HG03159 (cell line): ENCODE measurements at regions not wholly inside any gene's neighbourhood (a gene's known extent, or its start where the extent isn't known, plus 50 kb on each side); places are given as distances from the start of the nearest gene placed in this dataset.
"Not testable (repeated sequence)": the region's sequence is repeated elsewhere in the genome, so short reads cannot be mapped to it uniquely, and the experiment has no call there.

Source experiments
- ATAC-seq: cut with Tn5 transposase; IDR thresholded peaks from one replicate; pipeline ENCODE4 v1.9.1; 2021; ENCODE audit warnings: mild to moderate bottlenecking, moderate library complexity; ENCODE audit not compliant: unreplicated experiment

GRCh38 chr6:139973669-139974344 is 599.4 kb upstream of the CITED2 start:
- no peak for ATAC-seq

DNA sequence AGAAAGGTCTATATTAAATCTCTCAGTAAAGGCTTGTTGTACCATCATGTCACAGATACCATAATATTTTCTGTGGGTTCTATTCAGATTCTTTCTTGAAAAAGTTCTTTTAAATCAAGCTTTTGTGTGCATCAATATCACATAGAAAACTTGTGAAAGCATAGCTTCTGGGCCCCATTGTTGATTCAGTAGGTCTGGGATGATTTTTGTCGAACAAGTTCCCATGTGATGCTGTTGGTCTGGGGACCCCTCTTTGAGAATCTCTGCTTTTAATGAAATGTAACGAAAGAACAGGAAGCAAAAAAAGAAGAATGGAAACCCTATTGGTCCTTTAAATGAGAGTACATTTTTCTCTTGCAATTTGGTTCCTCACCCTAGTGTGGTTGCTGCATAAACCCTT is 597.7 kb upstream of the CITED2 start:
- ATAC-seq: no peak

- ATAC-seq: no peak
Observed at GRCh38 chr6:139970591-139970991, 596.1 kb upstream of the CITED2 start.

DNA sequence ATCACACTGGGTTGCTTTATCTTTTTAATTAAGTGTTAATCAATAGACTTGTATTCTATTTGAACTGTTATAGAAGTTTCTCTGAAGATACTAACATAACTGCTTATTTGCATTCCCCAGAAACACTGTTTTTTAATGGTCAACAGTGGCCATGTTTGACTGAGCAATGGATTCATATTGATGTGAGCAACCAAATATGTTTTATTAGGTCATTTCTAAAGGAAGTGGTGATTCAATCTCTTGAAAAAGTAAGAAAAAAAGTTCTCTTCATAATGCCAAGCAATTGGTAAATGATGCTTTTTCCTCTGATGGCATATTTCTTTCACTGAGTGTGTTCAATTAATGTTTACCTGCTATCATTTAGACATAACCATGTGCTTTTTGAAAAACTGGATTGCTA is 593.0 kb upstream of the CITED2 start:
- no peak for ATAC-seq

- ATAC-seq: no peak
Observed at GRCh38 chr6:139965393-139965792, 590.9 kb upstream of the CITED2 start.

- no peak for ATAC-seq
Observed at GRCh38 chr6:139964737-139965136, 590.3 kb upstream of the CITED2 start.

GRCh38 chr6:139962654-139963347 is 588.4 kb upstream of the CITED2 start:
- ATAC-seq: no peak

DNA sequence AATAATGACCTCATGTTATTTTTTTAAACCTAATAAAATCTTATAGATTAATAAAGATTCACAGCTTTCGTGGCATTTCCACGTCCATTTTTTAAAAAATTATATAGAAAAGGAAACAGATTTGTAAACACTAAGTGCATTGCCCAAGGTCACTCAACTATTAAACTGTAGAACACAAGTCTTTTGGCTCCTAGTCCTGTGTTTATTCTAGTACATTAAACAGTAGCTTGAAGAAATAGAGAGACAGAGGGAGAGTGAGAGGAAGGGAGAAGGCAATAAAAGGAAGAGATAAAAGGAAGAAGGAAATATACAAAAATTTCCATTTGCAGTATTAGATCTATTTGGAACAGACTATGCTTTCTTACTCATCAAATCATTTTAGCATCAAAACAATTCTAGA is 586.7 kb upstream of the CITED2 start:
- no peak for ATAC-seq

GRCh38 chr6:139960671-139961070 is 586.2 kb upstream of the CITED2 start:
- no peak for ATAC-seq

GRCh38 chr6:139955366-139956155 is 581.1 kb upstream of the CITED2 start:
- no peak for ATAC-seq

GRCh38 chr6:139954463-139955071 is 580.1 kb upstream of the CITED2 start:
- ATAC-seq: no peak

DNA sequence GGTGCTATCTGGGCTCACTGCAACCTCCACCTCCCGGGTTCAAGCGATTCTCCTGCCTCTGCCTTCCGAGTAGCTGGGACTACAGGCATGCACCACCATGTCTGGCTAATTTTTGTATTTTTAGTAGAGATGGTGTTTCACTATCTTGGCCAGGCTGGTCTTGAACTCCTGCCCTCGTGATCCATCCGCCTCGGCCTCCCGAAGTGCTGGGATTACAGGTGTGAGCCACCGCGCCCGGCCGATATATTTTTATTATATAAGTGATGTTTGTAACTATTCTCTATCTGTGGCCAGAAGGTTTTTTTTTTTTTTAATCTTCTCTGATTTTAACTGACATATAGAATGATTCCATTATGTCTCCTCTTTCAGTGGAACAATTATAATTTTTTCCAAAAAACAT is 579.3 kb upstream of the CITED2 start:
- ATAC-seq: not testable (repeated sequence)

DNA sequence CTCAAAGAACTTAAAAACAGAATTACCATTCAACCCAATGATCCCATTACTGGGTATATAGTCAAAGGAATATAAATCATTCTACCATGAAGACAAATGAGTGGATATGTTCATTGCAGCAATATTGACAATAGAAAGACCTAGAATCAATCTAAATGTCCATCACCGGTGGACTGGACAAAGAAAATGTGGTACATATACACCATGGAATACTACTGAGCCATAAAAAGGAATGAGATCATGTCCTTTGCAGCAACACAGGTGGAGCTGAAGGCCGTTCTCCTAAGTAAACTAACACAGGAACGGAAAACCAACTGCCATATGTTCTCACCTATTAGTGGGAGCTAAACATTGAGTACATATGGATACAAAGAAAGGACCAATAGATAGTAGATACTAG is 576.7 kb upstream of the CITED2 start:
- ATAC-seq: no peak

- ATAC-seq: no peak
Observed at GRCh38 chr6:139944976-139945375, 570.5 kb upstream of the CITED2 start.

DNA sequence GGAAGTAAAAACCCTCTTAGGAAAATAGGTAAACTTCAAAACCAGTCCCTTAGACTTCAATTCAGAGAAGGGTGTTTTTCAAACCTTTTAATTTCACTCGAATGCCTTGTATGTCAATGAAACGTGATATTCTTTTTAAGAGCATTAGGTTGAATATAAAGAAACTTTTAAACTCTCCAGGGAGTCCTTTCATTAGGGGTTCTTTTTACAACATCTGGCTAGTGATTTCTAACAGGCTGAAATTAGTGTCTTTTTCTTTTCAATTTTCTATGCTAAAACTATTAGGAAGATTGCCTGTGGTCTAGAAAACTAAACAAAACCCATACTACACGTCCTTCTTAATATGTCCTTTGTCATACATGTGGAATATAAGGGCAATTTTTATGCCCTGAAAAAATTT is 569.7 kb upstream of the CITED2 start:
- ATAC-seq: no peak

DNA sequence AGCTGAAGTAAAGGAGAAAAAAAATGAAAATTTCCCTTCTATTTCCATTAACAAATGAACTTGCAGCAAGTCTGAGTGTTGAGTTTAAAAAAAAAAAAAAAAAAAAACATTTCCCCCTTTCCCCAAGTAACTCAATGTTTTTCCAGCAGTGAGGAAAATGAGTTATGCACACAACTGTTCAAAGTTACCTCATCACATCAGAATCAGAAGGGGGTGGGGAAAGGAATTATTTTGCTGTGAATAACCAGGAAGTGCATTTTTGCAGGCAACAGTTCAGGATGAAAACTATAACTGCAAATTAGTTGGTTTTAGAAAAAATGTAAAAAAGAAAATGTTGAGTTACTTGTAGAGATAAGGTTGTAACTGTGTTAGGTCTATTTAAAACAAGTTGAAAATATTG is 568.9 kb upstream of the CITED2 start:
- no peak for ATAC-seq

- ATAC-seq: no peak
Observed at GRCh38 chr6:139942331-139942730, 567.9 kb upstream of the CITED2 start.

GRCh38 chr6:139941826-139942225 is 567.4 kb upstream of the CITED2 start:
- no peak for ATAC-seq

DNA sequence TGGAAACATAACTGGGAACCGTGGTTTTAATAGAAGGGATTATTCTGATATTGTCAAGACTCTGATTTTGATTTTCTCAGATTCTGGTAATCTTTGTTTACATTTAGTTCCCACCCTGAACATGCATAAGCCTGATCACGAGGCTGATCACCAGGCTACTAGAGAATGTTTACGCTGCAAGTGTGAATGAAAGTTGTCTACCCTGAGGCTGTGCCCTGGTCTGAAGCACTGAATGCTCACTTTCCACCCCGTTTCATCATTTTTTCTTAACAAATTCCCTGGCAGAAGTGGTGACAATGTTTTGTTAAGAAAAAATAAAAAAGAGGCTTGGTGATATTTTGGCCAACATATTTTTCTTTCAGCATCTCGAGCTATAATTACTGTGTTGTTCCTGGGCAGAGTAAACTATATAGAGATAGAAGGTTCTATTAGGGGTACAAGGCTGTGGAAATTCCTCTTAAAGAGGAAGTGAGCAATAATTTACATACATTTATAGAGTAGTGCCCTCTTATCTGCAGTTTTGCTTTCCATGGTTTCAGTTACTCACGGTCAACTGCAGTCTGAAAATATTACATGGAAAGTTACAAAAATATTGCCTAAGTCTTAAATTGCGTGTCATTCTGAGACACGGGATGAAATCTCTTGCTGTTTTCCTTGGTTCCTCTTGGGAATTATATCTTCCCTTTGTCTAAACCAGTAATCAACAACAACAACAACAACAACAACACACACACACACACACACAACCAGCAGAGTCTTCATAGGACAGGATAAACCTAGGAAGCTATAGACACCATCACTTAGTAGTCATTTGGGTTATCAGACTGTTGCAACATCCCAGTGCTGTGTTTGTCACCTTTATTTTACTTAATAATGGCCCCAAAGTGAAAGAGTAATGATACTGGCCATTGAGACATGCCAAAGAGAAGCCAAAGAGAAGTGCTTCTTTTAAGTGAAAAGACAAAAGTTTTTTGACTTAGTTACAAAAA is 566.6 kb upstream of the CITED2 start:
- peak; percentile 95 for ATAC-seq
